ENCODE measurements at regions not wholly inside any gene's neighbourhood (a gene's known extent, or its start where the extent isn't known, plus 50 kb on each side); places are given as distances from the start of the nearest gene placed in this dataset.

GRCh38 chr6:27143474-27144026 is 104.0 kb upstream of the PRSS16 start:
- H2BK5ac ChIP-seq (ENCODE audit: insufficient read length, low read length), result no peak overlapping the region
- H4K91ac ChIP-seq (ENCODE audit: insufficient read length, low read depth, low read length), result no peak overlapping the region
- H3K79me2 ChIP-seq (ENCODE audit: insufficient read depth, low read length), result no peaks in the 10 kb centered on the region; the same call in 1 of the 2 replicates
- H3K56ac ChIP-seq (ENCODE audit: insufficient read length, low read depth, low read length), result no peak overlapping the region
- H3K27me3 Mint-ChIP-seq (ENCODE audit: low read depth), result peaks cover 3% of the 10 kb centered on the region; the same call in 1 of the 2 replicates
- no peaks in the 10 kb centered on the region for H3K9me3 ChIP-seq (ENCODE audit: control insufficient read depth, low read depth, low read length)
- H3K4me3 Mint-ChIP-seq, result peak overlapping the region in 1 of 2 experiments; percentile 36; a peak in 2 of 5 replicates
- no peak overlapping the region for H3K14ac ChIP-seq (ENCODE audit: insufficient read depth, low read length)
- peaks cover 11% of the 10 kb centered on the region for H3K23me2 ChIP-seq (ENCODE audit: insufficient read length, low read depth, low read length, poor library complexity, severe bottlenecking)
- no peak for DNase-seq
- WGBS (ENCODE audit: extremely low coverage, insufficient read length, low lambda C conversion rate), result no CpG with 5 or more reads among the region's 2 CpGs
- no peak overlapping the region for H3T11ph ChIP-seq (ENCODE audit: low read length)
- H3K27me3 ChIP-seq (ENCODE audit: insufficient read depth, low read length), result no peaks in the 10 kb centered on the region
- H4K20me1 ChIP-seq (ENCODE audit: control insufficient read depth, insufficient read depth, insufficient read length), result no peaks in the 10 kb centered on the region
- H3K18ac ChIP-seq (ENCODE audit: insufficient read length, low read depth, low read length), result no peak overlapping the region
- H2BK12ac ChIP-seq (ENCODE audit: insufficient read length, low read depth, low read length), result no peak overlapping the region
- H3K4me1 Mint-ChIP-seq, result peaks cover 22 to 23% of the 10 kb centered on the region in 2 experiments
- H3K27ac ChIP-seq (ENCODE audit: insufficient read length, low read depth, low read length), result no peak overlapping the region
- H3K4ac ChIP-seq (ENCODE audit: low read depth, low read length), result no peak overlapping the region
- no peak overlapping the region for H4K8ac ChIP-seq (replicated peaks; ENCODE audit: insufficient read length, low read depth, low read length)
- no peak overlapping the region for H3K23ac ChIP-seq (ENCODE audit: insufficient read length, low read depth, low read length)
- H2BK120ac ChIP-seq (ENCODE audit: low read depth, low read length, poor library complexity, severe bottlenecking), result no peak overlapping the region
- no peaks in the 10 kb centered on the region for H3K4me1 ChIP-seq (ENCODE audit: insufficient read depth, low read length)
- no peak overlapping the region for H2AK5ac ChIP-seq (ENCODE audit: insufficient read length, low read length)
- no peak overlapping the region for H2BK15ac ChIP-seq (ENCODE audit: low read depth, low read length)
- no peak overlapping the region for H3K4me2 ChIP-seq (ENCODE audit: insufficient read depth, insufficient read length, low read length)
- peak overlapping the region in 1 of 3 experiments; percentile 82; a peak in 2 of 7 replicates for H3K27ac Mint-ChIP-seq
- H3K9ac ChIP-seq (ENCODE audit: extremely low read depth, insufficient read length, low read length), result no peak overlapping the region
- H3K79me1 ChIP-seq (ENCODE audit: insufficient read depth, low read depth, low read length, poor library complexity, severe bottlenecking), result no peaks in the 10 kb centered on the region
- H2BK20ac ChIP-seq (ENCODE audit: low read depth, low read length, poor library complexity, severe bottlenecking), result no peak overlapping the region
- no peaks in the 10 kb centered on the region; a peak in 1 of 5 replicates for H3K9me3 Mint-ChIP-seq
- H3K36me3 Mint-ChIP-seq (ENCODE audit: insufficient read depth in 1 of 3, low read depth in 3 of 3), result peaks cover 0 to 10% (median 6%) of the 10 kb centered on the region in 3 experiments; a peak in 5 of 7 replicates
- no peak overlapping the region for H2AFZ ChIP-seq (ENCODE audit: low read length)
- no peak for TF ChIP-seq CTCF (conservative IDR thresholded peaks at IDR 0.05)
- H4K5ac ChIP-seq (ENCODE audit: insufficient read length, low read depth, low read length), result no peak overlapping the region
